Smooth muscle cell (in vitro differentiated cells): ENCODE measurements at regions not wholly inside any gene's neighbourhood (a gene's known extent, or its start where the extent isn't known, plus 50 kb on each side); places are given as distances from the start of the nearest gene placed in this dataset.

Source experiments
- DNase-seq: peaks from one replicate; lab custom pipeline; 2025; ENCODE audit not compliant: unreplicated experiment; lab: John Stamatoyannopoulos, UW
- H2AFZ ChIP-seq: fragments of 200-600 bp; sonication (generic); 2 replicates; pipeline ENCODE4 v1.6.0; 2016; ENCODE audit warnings: antibody characterized with exemption, low read depth, mild to moderate bottlenecking
- H3F3A ChIP-seq: fragments of 200-600 bp; sonication (generic); 2 replicates; pipeline ENCODE4 v1.6.0; 2017; ENCODE audit warnings: antibody characterized with exemption, low read depth
- H3K27ac ChIP-seq: fragments of 200-600 bp; sonication (generic); 2 replicates; pipeline ENCODE4 v1.5.1; 2016; ENCODE audit warnings: low read depth, mild to moderate bottlenecking
- H3K27me3 ChIP-seq: fragments of 200-600 bp; sonication (generic); 2 replicates; pipeline ENCODE4 v1.6.1; 2016; ENCODE audit warnings: low read depth, mild to moderate bottlenecking
- H3K36me3 ChIP-seq: fragments of 200-600 bp; sonication (generic); 2 replicates; pipeline ENCODE4 v1.5.1; 2016; ENCODE audit warnings: low read depth
- H3K4me1 ChIP-seq: fragments of 200-600 bp; sonication (generic); 2 replicates; pipeline ENCODE4 v1.5.1; 2016; ENCODE audit warnings: low read depth
- H3K4me2 ChIP-seq: fragments of 200-600 bp; sonication (generic); 2 replicates; pipeline ENCODE4 v1.6.0; 2016; ENCODE audit warnings: mild to moderate bottlenecking
- H3K4me3 ChIP-seq: fragments of 200-600 bp; sonication (generic); 2 replicates; pipeline ENCODE4 v1.5.1; 2016; ENCODE audit warnings: mild to moderate bottlenecking
- H3K79me2 ChIP-seq: fragments of 200-600 bp; sonication (generic); 2 replicates; pipeline ENCODE4 v1.6.0; 2016; ENCODE audit warnings: low read depth, mild to moderate bottlenecking
- H3K9ac ChIP-seq: fragments of 200-600 bp; sonication (generic); 2 replicates; pipeline ENCODE4 v1.6.0; 2016; ENCODE audit warnings: low read depth
- H3K9me3 ChIP-seq: fragments of 200-600 bp; sonication (generic); replicated peaks from 2 replicates; pipeline ENCODE4 v1.5.1; 2016; ENCODE audit warnings: low read depth
- H4K20me1 ChIP-seq: fragments of 200-600 bp; sonication (generic); 2 replicates; pipeline ENCODE4 v1.6.0; 2016; ENCODE audit warnings: low read depth
- WGBS: methylation state at CpG from one replicate; pipeline ENCODE4 v1.1.7; 2016; ENCODE audit warnings: low lambda C conversion rate; 5-methylcytosine and 5-hydroxymethylcytosine counted together
- TF ChIP-seq, protein P1 (sequence below): fragments of 200-600 bp; sonication (generic); IDR thresholded peaks from 2 replicates; pipeline ENCODE4 v1.5.1; 2017; ENCODE audit warnings: borderline replicate concordance, mild to moderate bottlenecking, antibody characterized with exemption; ENCODE audit not compliant: insufficient read depth, poor library complexity, severe bottlenecking

DNA sequence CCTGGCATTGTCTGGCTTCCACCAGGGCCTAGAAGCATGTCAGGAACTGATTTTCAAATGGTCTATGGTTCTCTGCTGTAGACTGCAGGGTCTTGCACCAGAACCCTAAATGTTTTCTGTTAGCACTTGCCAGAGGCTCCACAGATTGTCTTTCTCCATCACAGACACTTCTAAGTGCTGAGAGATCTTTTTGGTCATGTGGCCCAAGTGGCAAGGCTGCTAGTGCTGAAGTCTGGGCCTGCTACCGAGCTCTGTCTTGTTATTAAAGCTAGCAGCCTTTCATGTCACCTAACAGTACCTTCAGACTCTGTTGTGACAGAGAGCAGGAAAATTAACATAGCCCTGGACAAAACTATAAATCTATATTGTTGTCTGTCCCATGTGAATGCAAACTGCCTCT, 120.7 kb upstream of the BACH2 start:
- no peak for DNase-seq
- 85% methylated on average over 1 of the region's 1 CpG for WGBS
- Histone ChIP-seq H3K27ac (no peak overlapping the region), H3K27me3 (no peaks in the 10 kb centered on the region), H4K20me1 (no peaks in the 10 kb centered on the region), H3K36me3 (no peaks in the 10 kb centered on the region), H3K4me3 (no peak overlapping the region), H3K4me1 (peaks cover 8% of the 10 kb centered on the region), H3K79me2 (no peaks in the 10 kb centered on the region), H3K9ac (no peak overlapping the region), H3K4me2 (no peak overlapping the region), H3F3A (peaks cover 4% of the 10 kb centered on the region), H3K9me3 (no peaks in the 10 kb centered on the region), H2AFZ (no peak overlapping the region)
- TF ChIP-seq, protein P1, sequence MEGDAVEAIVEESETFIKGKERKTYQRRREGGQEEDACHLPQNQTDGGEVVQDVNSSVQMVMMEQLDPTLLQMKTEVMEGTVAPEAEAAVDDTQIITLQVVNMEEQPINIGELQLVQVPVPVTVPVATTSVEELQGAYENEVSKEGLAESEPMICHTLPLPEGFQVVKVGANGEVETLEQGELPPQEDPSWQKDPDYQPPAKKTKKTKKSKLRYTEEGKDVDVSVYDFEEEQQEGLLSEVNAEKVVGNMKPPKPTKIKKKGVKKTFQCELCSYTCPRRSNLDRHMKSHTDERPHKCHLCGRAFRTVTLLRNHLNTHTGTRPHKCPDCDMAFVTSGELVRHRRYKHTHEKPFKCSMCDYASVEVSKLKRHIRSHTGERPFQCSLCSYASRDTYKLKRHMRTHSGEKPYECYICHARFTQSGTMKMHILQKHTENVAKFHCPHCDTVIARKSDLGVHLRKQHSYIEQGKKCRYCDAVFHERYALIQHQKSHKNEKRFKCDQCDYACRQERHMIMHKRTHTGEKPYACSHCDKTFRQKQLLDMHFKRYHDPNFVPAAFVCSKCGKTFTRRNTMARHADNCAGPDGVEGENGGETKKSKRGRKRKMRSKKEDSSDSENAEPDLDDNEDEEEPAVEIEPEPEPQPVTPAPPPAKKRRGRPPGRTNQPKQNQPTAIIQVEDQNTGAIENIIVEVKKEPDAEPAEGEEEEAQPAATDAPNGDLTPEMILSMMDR = no peak

DNA sequence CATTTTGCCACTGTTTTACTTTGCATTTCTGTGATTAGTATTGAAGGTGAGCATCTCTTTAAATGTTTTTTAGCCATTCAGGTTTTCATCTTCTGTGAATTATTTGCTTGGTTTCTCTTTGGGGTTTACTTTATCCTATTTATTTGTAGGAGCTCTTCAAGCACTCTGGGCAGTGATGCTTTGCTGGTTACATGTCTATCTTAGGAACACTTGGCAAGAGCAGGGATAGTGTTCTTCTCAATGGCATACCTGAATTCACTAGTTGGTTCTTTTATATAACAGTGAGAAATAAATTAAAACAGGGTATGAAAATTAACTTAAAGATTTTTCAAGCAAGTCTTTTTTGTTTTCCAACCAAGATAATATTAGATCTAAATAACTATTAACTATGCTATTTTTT, 119.7 kb upstream of the BACH2 start:
- H3K36me3 ChIP-seq = no peaks in the 10 kb centered on the region
- no peaks in the 10 kb centered on the region for H3K27me3 ChIP-seq
- no peak overlapping the region for H2AFZ ChIP-seq
- no peaks in the 10 kb centered on the region for H3K9me3 ChIP-seq
- H3K27ac ChIP-seq = no peak overlapping the region
- H3F3A ChIP-seq = peaks cover 4% of the 10 kb centered on the region
- no peak overlapping the region for H3K4me3 ChIP-seq
- no peaks in the 10 kb centered on the region for H3K79me2 ChIP-seq
- H3K4me2 ChIP-seq = no peak overlapping the region
- TF ChIP-seq, protein P1 = no peak
- no peak overlapping the region for H3K9ac ChIP-seq
- H3K4me1 ChIP-seq = peaks cover 8% of the 10 kb centered on the region
- no peak for DNase-seq
- no peaks in the 10 kb centered on the region for H4K20me1 ChIP-seq

DNA sequence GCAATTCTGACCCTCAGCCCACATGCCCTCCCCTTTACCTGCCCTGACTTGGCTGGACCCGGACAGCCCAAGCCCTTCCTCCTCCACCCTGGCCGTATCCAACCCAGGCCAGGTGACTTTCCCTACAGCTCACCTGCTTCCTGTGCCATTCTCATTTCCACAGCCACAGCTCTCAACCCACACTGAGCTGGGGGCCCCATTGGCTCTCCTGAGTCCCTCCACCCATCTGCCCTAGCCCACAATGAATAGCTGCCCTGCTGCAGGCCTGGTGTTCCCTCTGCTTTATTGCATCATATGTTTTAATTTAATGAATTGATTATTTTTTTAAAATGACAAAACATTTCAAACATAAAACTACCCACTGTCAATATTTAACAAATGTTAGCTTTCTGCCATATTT, 118.5 kb upstream of the BACH2 start:
- H3F3A ChIP-seq = peaks cover 4% of the 10 kb centered on the region
- no peak overlapping the region for H3K27ac ChIP-seq
- H2AFZ ChIP-seq = no peak overlapping the region
- 100% methylated on average over 2 of the region's 2 CpGs for WGBS
- no peaks in the 10 kb centered on the region for H3K9me3 ChIP-seq
- peaks cover 10% of the 10 kb centered on the region for H3K4me1 ChIP-seq
- no peak overlapping the region for H3K4me2 ChIP-seq
- H3K27me3 ChIP-seq = no peaks in the 10 kb centered on the region
- H3K79me2 ChIP-seq = no peaks in the 10 kb centered on the region
- no peaks in the 10 kb centered on the region for H3K36me3 ChIP-seq
- no peak overlapping the region for H3K9ac ChIP-seq
- DNase-seq = no peak
- H3K4me3 ChIP-seq = no peak overlapping the region
- H4K20me1 ChIP-seq = no peaks in the 10 kb centered on the region
- TF ChIP-seq, protein P1 = no peak

DNA sequence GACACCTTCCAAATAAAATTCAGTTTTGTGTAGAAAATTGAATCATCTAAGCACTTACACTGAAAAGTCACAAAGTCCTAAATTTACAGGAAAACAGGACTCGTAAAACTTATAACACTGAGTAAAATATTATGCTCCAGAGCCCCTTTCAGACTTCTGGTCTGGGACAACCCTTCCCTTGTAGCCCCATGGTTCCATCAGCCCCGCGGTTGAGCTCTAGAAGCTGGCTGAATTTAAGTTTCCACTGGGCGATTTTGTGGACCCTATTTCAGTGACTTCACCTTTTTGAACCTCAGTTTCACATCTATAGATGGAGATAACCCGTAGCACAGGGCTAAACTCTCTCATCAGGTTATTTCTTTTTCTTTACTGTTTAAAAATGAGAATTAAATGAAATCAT, 117.7 kb upstream of the BACH2 start:
- Histone ChIP-seq H3K27me3 (no peaks in the 10 kb centered on the region), H3K4me1 (peaks cover 10% of the 10 kb centered on the region), H3K9ac (no peak overlapping the region), H3K4me2 (peak overlapping the region; percentile 84), H4K20me1 (no peaks in the 10 kb centered on the region), H3F3A (peaks cover 4% of the 10 kb centered on the region), H3K27ac (no peak overlapping the region), H2AFZ (no peak overlapping the region), H3K4me3 (peak overlapping the region; percentile 39), H3K36me3 (no peaks in the 10 kb centered on the region), H3K79me2 (no peaks in the 10 kb centered on the region), H3K9me3 (no peaks in the 10 kb centered on the region)
- DNase-seq = no peak
- TF ChIP-seq, protein P1 = no peak
- 64% methylated on average over 5 of the region's 5 CpGs for WGBS
